GM18861 (cell line): ENCODE measurements at regions not wholly inside any gene's neighbourhood (a gene's known extent, or its start where the extent isn't known, plus 50 kb on each side); places are given as distances from the start of the nearest gene placed in this dataset.
"Not testable (repeated sequence)": the region's sequence is repeated elsewhere in the genome, so short reads cannot be mapped to it uniquely, and the experiment has no call there.

Experiments
- ATAC-seq: cut with Tn5 transposase; IDR thresholded peaks from one replicate; pipeline ENCODE4 v1.9.1; 2021; ENCODE audit not compliant: unreplicated experiment

- not testable (repeated sequence) for ATAC-seq
These were observed 51.4 kb upstream of the TMEM45B start for GRCh38 chr11:129764204-129764603.
